ENCODE measurements at regions not wholly inside any gene's neighbourhood (a gene's known extent, or its start where the extent isn't known, plus 50 kb on each side); places are given as distances from the start of the nearest gene placed in this dataset.

- TF ChIP-seq REST (IDR thresholded peaks at IDR 0.05; ENCODE audit: low read depth) = no peak
- TF ChIP-seq YY1 (IDR thresholded peaks at IDR 0.05; ENCODE audit: extremely low read depth, insufficient replicate concordance, low read depth, low read length) = no peak
- no peak for TF ChIP-seq SRF (IDR thresholded peaks at IDR 0.05; ENCODE audit: low read depth)
- TF ChIP-seq ZBTB33 (IDR thresholded peaks at IDR 0.05; ENCODE audit: extremely low read depth, insufficient replicate concordance, low read length) = no peak
- TF ChIP-seq RAD21 (IDR thresholded peaks at IDR 0.05; ENCODE audit: low read depth) = no peak
- no peak for TF ChIP-seq CEBPB (IDR thresholded peaks at IDR 0.05; ENCODE audit: low read depth)
- TF ChIP-seq EZH2 (IDR thresholded peaks at IDR 0.05) = no peak
- no peak for TF ChIP-seq CBX3 (IDR thresholded peaks at IDR 0.05; ENCODE audit: low read depth)
- no peak for TF ChIP-seq EGR1 (IDR thresholded peaks at IDR 0.05; ENCODE audit: low read depth)
- no peak for TF ChIP-seq EZH2phosphoT487 (IDR thresholded peaks at IDR 0.05; ENCODE audit: borderline replicate concordance)
- Histone ChIP-seq H3K27me3 (ENCODE audit: insufficient read depth, low read length) (no peaks in the 10 kb centered on the region), H4K20me1 (ENCODE audit: insufficient read depth) (no peaks in the 10 kb centered on the region), H3K4me2 (ENCODE audit: low read length) (no peak overlapping the region), H3K27ac (ENCODE audit: low read depth, low read length) (no peak overlapping the region), H3K79me2 (ENCODE audit: insufficient read depth, low read length) (no peaks in the 10 kb centered on the region), H3K9ac (ENCODE audit: low read length) (no peak overlapping the region), H3K4me1 (ENCODE audit: control insufficient read depth in 1 of 2, insufficient read depth in 2 of 2, low read length in 2 of 2) (no peaks in the 10 kb centered on the region), H3K36me3 (ENCODE audit: control insufficient read depth in 1 of 2, insufficient read depth in 2 of 2, low read length in 2 of 2) (no peaks in the 10 kb centered on the region), H3K9me3 (ENCODE audit: control insufficient read depth in 1 of 2, insufficient read depth in 1 of 2, low read depth in 1 of 2, low read length in 2 of 2) (no peaks in the 10 kb centered on the region; a peak in 2 of 4 replicates), H2AFZ (ENCODE audit: low read depth, low read length, poor library complexity, severe bottlenecking) (no peak overlapping the region), H3K9me2 (ENCODE audit: insufficient read depth) (no peaks in the 10 kb centered on the region), H3K4me3 (replicated peaks in 1 of 2; ENCODE audit: low read depth in 1 of 2, low read length in 2 of 2) (no peak overlapping the region)
- BruUV-seq (replicated peaks) = no TSS peak
- DNase-seq (ENCODE audit: low read depth, low spot score) (no peak), ATAC-seq (no peak)
- POLR2A ChIA-PET = no interaction called here
- RAD21 ChIA-PET (ENCODE audit: low non-redundant PET in 1 of 2, low total read pairs in 2 of 2, uncharacterized antibody in 2 of 2, unreplicated experiment in 2 of 2) = no interaction called here
- CTCF ChIA-PET = interaction anchor here (0.7 kb wide), 1 partner anchor 16 kb away, joined by 3 read pairs; no protein-coding TSS in a partner anchor
- intact Hi-C loops (cut with micrococcal nuclease) = no loop called here
Observed at GRCh38 chr17:14688134-14688533, 387.3 kb downstream of the HS3ST3B1 start.
